ENCODE measurements at regions not wholly inside any gene's neighbourhood (a gene's known extent, or its start where the extent isn't known, plus 50 kb on each side); places are given as distances from the start of the nearest gene placed in this dataset.
A peak's percentile ranks its signal among the peaks of the same experiment; 100 is the strongest.

- no peak for FAIRE-seq
These were observed 50.3 kb upstream of the GADD45G start for GRCh38 chr9:89554307-89555035.

DNA sequence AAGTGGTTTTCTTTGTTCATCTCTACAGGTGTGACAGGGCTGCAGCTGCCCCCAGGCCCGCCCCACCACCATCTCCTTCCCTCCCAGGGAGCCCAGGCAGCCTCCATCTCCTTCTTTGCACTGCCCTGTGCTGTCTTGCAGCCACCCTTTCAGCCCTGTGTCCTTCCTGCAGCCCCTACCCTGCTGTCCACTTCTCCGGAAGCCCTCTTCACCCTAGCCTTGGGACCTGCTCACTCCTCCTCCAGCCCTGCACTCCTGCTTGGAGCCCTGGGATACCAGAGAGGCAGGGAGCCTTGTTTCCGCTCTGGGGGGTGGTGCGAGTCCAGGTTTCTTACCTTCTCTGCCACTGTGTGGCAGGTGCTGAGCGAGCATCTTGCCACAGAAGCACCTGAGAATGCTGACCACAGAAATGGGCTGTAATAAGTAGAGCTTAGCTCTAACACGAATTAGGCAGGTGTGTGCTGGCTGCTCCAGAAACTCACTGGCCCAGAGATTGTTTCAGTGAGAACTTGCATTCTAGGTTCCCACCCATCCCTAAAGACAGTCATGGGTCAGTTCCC, 51.3 kb upstream of the GADD45G start:
- FAIRE-seq, result no peak

DNA sequence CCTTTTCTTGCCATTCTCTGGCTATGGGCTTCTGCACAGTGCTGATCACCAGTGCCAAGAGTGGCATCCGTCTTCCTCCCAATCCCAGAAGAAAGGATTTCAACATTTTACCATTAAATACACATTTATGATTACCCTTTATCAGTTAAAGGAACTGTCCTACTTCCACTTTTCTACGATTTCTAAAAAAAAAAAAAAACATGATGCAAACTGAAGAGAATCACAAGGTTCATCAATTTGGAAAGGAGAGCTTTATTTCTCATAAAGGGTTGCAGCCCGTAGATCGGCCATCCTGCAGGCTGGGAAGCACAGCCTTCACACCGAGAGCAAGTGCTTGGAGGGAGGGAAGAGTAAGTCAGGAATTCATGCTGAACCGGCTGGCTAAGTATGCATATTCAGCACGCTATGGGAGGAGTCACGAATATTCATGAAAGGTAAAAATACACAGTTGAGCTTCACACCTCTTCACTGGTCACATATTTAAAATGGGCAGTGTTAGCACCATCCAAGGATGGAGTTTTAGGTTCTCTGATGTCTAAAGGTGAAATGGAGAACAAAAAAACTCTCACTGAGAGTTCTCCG, 52.5 kb upstream of the SEMA4D start:
- FAIRE-seq, result no peak

- FAIRE-seq, result peak; percentile 87
These were observed 51.2 kb upstream of the SEMA4D start for GRCh38 chr9:89549031-89549644.

DNA sequence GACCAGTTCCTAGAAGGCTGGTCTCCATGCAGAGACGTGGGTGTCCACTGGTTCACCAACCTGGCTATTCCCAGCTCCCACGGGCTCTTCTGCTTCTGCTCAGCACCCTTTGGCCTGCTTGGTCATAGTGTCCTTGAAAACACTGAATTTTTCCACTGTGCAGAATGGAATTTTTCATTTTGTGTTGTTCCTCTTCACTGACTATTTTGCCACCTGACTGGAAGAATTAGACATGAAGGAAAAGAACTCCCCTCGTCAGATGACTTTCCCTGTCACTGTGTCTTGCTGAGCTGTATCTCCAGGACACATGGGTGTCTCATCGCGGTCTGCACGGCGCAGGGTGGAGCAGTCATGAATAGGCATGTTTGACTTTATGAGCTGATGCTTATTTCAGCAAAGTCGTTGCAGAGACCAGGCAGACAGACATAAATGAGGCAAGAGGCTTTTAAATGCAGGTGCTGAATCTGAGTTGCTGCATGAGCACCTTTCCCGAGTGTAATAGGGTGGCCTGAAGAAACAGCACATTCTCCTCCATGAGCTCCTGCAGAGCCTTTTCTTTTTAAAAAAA, 50.2 kb upstream of the SEMA4D start:
- FAIRE-seq, result no peak
